Neural cell (in vitro differentiated cells): ENCODE measurements at regions not wholly inside any gene's neighbourhood (a gene's known extent, or its start where the extent isn't known, plus 50 kb on each side); places are given as distances from the start of the nearest gene placed in this dataset.

Source experiments
- EP300 ChIP-seq: fragments of 450-650 bp; conservative IDR thresholded peaks from 2 replicates; pipeline ENCODE4 v1.6.1; 2014; ENCODE audit warnings: antibody characterized with exemption, mild to moderate bottlenecking, moderate library complexity; ENCODE audit not compliant: poor library complexity, severe bottlenecking
- REST ChIP-seq: IDR thresholded peaks from 2 replicates; pipeline ENCODE4 v1.6.1; 2012; ENCODE audit warnings: borderline replicate concordance
- SMC3 ChIP-seq: fragments of 450-650 bp; conservative IDR thresholded peaks from 2 replicates; pipeline ENCODE4 v1.6.1; 2014; ENCODE audit warnings: antibody characterized with exemption, mild to moderate bottlenecking, moderate library complexity; ENCODE audit not compliant: poor library complexity
- TAF1 ChIP-seq: IDR thresholded peaks from 2 replicates; pipeline ENCODE4 v1.6.1; 2012; ENCODE audit warnings: low read depth
- TF ChIP-seq, protein P1 (sequence below): fragments of 450-650 bp; IDR thresholded peaks from 2 replicates; pipeline ENCODE4 v1.5.1; 2014; ENCODE audit warnings: antibody characterized with exemption, mild to moderate bottlenecking, moderate library complexity; ENCODE audit not compliant: poor library complexity, severe bottlenecking

- TF ChIP-seq SMC3 (no peak), REST (no peak), EP300 (no peak), TAF1 (no peak)
- TF ChIP-seq, protein P1, sequence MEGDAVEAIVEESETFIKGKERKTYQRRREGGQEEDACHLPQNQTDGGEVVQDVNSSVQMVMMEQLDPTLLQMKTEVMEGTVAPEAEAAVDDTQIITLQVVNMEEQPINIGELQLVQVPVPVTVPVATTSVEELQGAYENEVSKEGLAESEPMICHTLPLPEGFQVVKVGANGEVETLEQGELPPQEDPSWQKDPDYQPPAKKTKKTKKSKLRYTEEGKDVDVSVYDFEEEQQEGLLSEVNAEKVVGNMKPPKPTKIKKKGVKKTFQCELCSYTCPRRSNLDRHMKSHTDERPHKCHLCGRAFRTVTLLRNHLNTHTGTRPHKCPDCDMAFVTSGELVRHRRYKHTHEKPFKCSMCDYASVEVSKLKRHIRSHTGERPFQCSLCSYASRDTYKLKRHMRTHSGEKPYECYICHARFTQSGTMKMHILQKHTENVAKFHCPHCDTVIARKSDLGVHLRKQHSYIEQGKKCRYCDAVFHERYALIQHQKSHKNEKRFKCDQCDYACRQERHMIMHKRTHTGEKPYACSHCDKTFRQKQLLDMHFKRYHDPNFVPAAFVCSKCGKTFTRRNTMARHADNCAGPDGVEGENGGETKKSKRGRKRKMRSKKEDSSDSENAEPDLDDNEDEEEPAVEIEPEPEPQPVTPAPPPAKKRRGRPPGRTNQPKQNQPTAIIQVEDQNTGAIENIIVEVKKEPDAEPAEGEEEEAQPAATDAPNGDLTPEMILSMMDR = no peak
These were observed 231.0 kb upstream of the PIK3R1 start for GRCh38 chr5:67984546-67984945.
